MM.1S (cell line): ENCODE measurements at regions not wholly inside any gene's neighbourhood (a gene's known extent, or its start where the extent isn't known, plus 50 kb on each side); places are given as distances from the start of the nearest gene placed in this dataset.

Experiments used
- DNase-seq: peaks from one replicate; pipeline ENCODE4 v3.0.0-alpha.2; 2015
- H2AFZ ChIP-seq: fragments of 300-600 bp; sonication (generic); 2 replicates; pipeline ENCODE4 v1.6.0; 2016; ENCODE audit warnings: antibody characterized with exemption, low read length
- H3F3A ChIP-seq: fragments of 300-600 bp; sonication (generic); 2 replicates; pipeline ENCODE4 v1.6.1; 2016; ENCODE audit warnings: mild to moderate bottlenecking, antibody characterized with exemption, low read length, moderate library complexity, mixed read lengths; ENCODE audit not compliant: insufficient read depth
- H3K27ac ChIP-seq: fragments of 300-600 bp; sonication (generic); 2 replicates; pipeline ENCODE4 v1.5.1; 2016; ENCODE audit warnings: mild to moderate bottlenecking, low read length
- H3K27me3 ChIP-seq: fragments of 300-600 bp; sonication (generic); replicated peaks from 2 replicates; pipeline ENCODE4 v1.6.0; 2016; ENCODE audit warnings: low read length; ENCODE audit not compliant: insufficient read depth
- H3K36me3 ChIP-seq: fragments of 300-600 bp; sonication (generic); replicated peaks from 2 replicates; pipeline ENCODE4 v1.6.1; 2016; ENCODE audit warnings: mild to moderate bottlenecking, low read length, mixed read lengths; ENCODE audit not compliant: insufficient read depth
- H3K4me1 ChIP-seq: fragments of 300-600 bp; sonication (generic); 2 replicates; pipeline ENCODE4 v1.6.1; 2016; ENCODE audit warnings: low read length, mixed read lengths
- H3K4me2 ChIP-seq: fragments of 300-600 bp; sonication (generic); 2 replicates; pipeline ENCODE4 v1.6.0; 2016; ENCODE audit warnings: low read depth, low read length
- H3K4me3 ChIP-seq: fragments of 300-600 bp; sonication (generic); 2 replicates; pipeline ENCODE4 v1.5.1; 2016; ENCODE audit warnings: low read length, mixed read lengths
- H3K79me2 ChIP-seq: fragments of 300-600 bp; sonication (generic); 2 replicates; pipeline ENCODE4 v1.6.1; 2016; ENCODE audit warnings: mixed run types, low read length, mixed read lengths
- H3K9ac ChIP-seq: fragments of 300-600 bp; sonication (generic); 2 replicates; pipeline ENCODE4 v1.6.1; 2016; ENCODE audit warnings: low read length, mixed read lengths
- H3K9me2 ChIP-seq: fragments of 300-600 bp; sonication (generic); replicated peaks from 2 replicates; pipeline ENCODE4 v1.6.1; 2016; ENCODE audit warnings: mild to moderate bottlenecking, low read length, mixed read lengths; ENCODE audit not compliant: insufficient read depth
- H3K9me3 ChIP-seq: fragments of 300-600 bp; sonication (generic); replicated peaks from 2 replicates; pipeline ENCODE4 v1.6.1; 2016; ENCODE audit warnings: mild to moderate bottlenecking, low read length, mixed read lengths; ENCODE audit not compliant: insufficient read depth
- H4K20me1 ChIP-seq: fragments of 300-600 bp; sonication (generic); 2 replicates; pipeline ENCODE4 v1.6.1; 2016; ENCODE audit warnings: mild to moderate bottlenecking, low read length, moderate library complexity, mixed read lengths; ENCODE audit not compliant: insufficient read depth
- EZH2 ChIP-seq: fragments of 300-600 bp; sonication (generic); optimal IDR thresholded peaks from 2 replicates; pipeline ENCODE3; 2017; ENCODE audit warnings: low read depth, mild to moderate bottlenecking, antibody characterized with exemption, low read length, mixed read lengths
- EZH2phosphoT487 ChIP-seq: fragments of 300-600 bp; sonication (generic); IDR thresholded peaks from 2 replicates; pipeline ENCODE4 v1.6.1; 2018; ENCODE audit warnings: antibody characterized with exemption, low read length
- TF ChIP-seq, protein P1 (sequence below): fragments of 300-600 bp; sonication (generic); IDR thresholded peaks from 2 replicates; pipeline ENCODE4 v1.5.1; 2016; ENCODE audit warnings: antibody characterized with exemption, low read length, mixed read lengths

DNA sequence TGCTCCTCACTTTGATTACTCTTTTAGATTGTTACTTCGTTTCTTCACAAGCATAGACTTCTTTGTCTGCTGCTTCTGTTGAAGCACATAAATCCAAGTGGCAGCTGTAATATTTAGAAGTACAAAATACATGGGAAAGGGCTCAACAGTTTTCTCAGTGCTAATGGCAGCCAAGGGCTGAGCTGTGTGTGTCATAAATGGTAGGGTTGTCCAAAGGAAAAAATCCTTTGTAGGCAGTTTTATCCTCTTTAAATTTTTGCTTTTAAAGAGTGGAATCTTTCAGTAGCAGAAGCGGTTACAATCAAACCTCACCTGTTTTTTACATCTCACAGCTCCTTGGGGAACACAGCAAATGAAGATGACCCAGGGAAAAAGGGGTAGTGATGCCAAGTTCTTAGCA, 650.8 kb downstream of the PLPP3 start:
- TF ChIP-seq EZH2: no peak
- no peak for TF ChIP-seq EZH2phosphoT487
- TF ChIP-seq, protein P1, sequence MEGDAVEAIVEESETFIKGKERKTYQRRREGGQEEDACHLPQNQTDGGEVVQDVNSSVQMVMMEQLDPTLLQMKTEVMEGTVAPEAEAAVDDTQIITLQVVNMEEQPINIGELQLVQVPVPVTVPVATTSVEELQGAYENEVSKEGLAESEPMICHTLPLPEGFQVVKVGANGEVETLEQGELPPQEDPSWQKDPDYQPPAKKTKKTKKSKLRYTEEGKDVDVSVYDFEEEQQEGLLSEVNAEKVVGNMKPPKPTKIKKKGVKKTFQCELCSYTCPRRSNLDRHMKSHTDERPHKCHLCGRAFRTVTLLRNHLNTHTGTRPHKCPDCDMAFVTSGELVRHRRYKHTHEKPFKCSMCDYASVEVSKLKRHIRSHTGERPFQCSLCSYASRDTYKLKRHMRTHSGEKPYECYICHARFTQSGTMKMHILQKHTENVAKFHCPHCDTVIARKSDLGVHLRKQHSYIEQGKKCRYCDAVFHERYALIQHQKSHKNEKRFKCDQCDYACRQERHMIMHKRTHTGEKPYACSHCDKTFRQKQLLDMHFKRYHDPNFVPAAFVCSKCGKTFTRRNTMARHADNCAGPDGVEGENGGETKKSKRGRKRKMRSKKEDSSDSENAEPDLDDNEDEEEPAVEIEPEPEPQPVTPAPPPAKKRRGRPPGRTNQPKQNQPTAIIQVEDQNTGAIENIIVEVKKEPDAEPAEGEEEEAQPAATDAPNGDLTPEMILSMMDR: no peak
- no peak for DNase-seq

GRCh38 chr1:55927702-55928290, 651.6 kb downstream of the PLPP3 start:
- no peaks in the 10 kb centered on the region for H3K27me3 ChIP-seq
- H4K20me1 ChIP-seq: no peaks in the 10 kb centered on the region
- H3F3A ChIP-seq: no peaks in the 10 kb centered on the region
- TF ChIP-seq EZH2phosphoT487 (no peak), EZH2 (no peak)
- TF ChIP-seq, protein P1: no peak
- no peaks in the 10 kb centered on the region for H3K9me3 ChIP-seq
- no peaks in the 10 kb centered on the region for H3K9me2 ChIP-seq
- H3K27ac ChIP-seq: no peak overlapping the region
- H3K4me3 ChIP-seq: no peak overlapping the region
- no peak for DNase-seq
- H3K79me2 ChIP-seq: no peaks in the 10 kb centered on the region
- H3K4me2 ChIP-seq: no peak overlapping the region
- H3K4me1 ChIP-seq: no peaks in the 10 kb centered on the region
- H3K36me3 ChIP-seq: no peaks in the 10 kb centered on the region
- H3K9ac ChIP-seq: no peak overlapping the region
- H2AFZ ChIP-seq: no peak overlapping the region

More for the DNA sequence above, 650.8 kb downstream of the PLPP3 start:
- Histone ChIP-seq H4K20me1 (no peaks in the 10 kb centered on the region), H3K9ac (no peak overlapping the region), H3K27ac (no peak overlapping the region), H3K9me2 (no peaks in the 10 kb centered on the region), H3K27me3 (no peaks in the 10 kb centered on the region), H3K4me2 (no peak overlapping the region), H3K36me3 (no peaks in the 10 kb centered on the region), H3F3A (no peaks in the 10 kb centered on the region), H3K4me3 (no peak overlapping the region), H2AFZ (no peak overlapping the region), H3K4me1 (no peaks in the 10 kb centered on the region), H3K79me2 (no peaks in the 10 kb centered on the region), H3K9me3 (no peaks in the 10 kb centered on the region)

DNA sequence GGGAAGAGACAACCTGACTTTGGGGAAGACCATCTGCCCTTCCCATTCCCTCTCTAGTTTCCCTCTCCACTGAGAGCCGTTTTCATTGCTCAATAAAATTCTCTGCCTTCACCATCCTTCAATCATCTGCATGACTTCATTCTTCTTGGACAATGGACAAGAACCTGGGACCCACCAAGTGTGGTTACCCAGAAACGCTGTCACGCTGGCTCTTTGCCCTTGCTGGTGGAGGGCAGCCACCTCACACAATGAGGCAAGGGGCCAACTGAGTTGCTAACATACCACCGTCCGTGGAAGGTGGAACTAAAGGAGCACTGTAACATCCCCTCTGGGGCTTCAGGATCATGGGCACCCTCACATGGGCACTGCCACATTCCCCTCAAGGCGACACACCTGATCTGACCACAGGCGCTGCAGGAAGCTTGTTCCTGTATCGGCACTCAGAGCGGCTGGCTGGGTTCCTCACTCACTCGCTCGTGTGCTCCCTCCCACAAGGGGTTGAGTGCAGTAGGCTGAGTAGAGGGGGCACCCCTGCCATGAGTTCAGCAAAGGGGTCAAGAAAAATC, 652.4 kb downstream of the PLPP3 start:
- no peak overlapping the region for H2AFZ ChIP-seq
- no peaks in the 10 kb centered on the region for H4K20me1 ChIP-seq
- H3K9me3 ChIP-seq: no peaks in the 10 kb centered on the region
- H3K4me1 ChIP-seq: no peaks in the 10 kb centered on the region
- no peak overlapping the region for H3K4me2 ChIP-seq
- no peak overlapping the region for H3K27ac ChIP-seq
- no peaks in the 10 kb centered on the region for H3K27me3 ChIP-seq
- H3K9ac ChIP-seq: no peak overlapping the region
- no peaks in the 10 kb centered on the region for H3K36me3 ChIP-seq
- DNase-seq: no peak
- TF ChIP-seq, protein P1: no peak
- TF ChIP-seq EZH2phosphoT487 (no peak), EZH2 (no peak)
- no peaks in the 10 kb centered on the region for H3K79me2 ChIP-seq
- H3F3A ChIP-seq: no peaks in the 10 kb centered on the region
- H3K9me2 ChIP-seq: no peaks in the 10 kb centered on the region
- H3K4me3 ChIP-seq: no peak overlapping the region
